DMS 273 treated with DMSO at 0.1 percent for 48 hours (cell line): ENCODE measurements at regions not wholly inside any gene's neighbourhood (a gene's known extent, or its start where the extent isn't known, plus 50 kb on each side); places are given as distances from the start of the nearest gene placed in this dataset.
A peak's percentile ranks its signal among the peaks of the same experiment; 100 is the strongest.

Experiments used
- DNase-seq: peaks from one replicate; lab custom pipeline; 2025; lab: John Stamatoyannopoulos, UW

GRCh38 chr7:20021831-20022230 is 195.4 kb downstream of the MACC1 start:
- DNase-seq, result no peak

- DNase-seq, result no peak
Observed at GRCh38 chr7:20021066-20021465, 196.1 kb downstream of the MACC1 start.

- no peak for DNase-seq
Observed at GRCh38 chr7:20019757-20020432, 197.3 kb downstream of the MACC1 start.

- DNase-seq, result no peak
Observed at GRCh38 chr7:20016669-20017068, 200.5 kb downstream of the MACC1 start.

GRCh38 chr7:20013536-20013935 is 203.6 kb downstream of the MACC1 start:
- DNase-seq, result no peak

GRCh38 chr7:20012100-20012499 is 205.1 kb downstream of the MACC1 start:
- no peak for DNase-seq

GRCh38 chr7:20010877-20011276 is 206.3 kb downstream of the MACC1 start:
- DNase-seq, result no peak

- no peak for DNase-seq
Observed at GRCh38 chr7:20007510-20007909, 209.7 kb downstream of the MACC1 start.

- DNase-seq, result peak; percentile 31
Observed at GRCh38 chr7:20005081-20005480, 212.1 kb downstream of the MACC1 start.

- no peak for DNase-seq
Observed at GRCh38 chr7:19999681-20000080, 217.5 kb downstream of the MACC1 start.

GRCh38 chr7:19991936-19992335 is 218.5 kb upstream of the TMEM196 start:
- no peak for DNase-seq

- DNase-seq, result no peak
Observed at GRCh38 chr7:19989906-19990305, 216.5 kb upstream of the TMEM196 start.

GRCh38 chr7:19988860-19989259 is 215.4 kb upstream of the TMEM196 start:
- DNase-seq, result no peak

- DNase-seq, result no peak
Observed at GRCh38 chr7:19984231-19984632, 210.8 kb upstream of the TMEM196 start.

GRCh38 chr7:19982841-19983835 is 209.7 kb upstream of the TMEM196 start:
- no peak for DNase-seq

GRCh38 chr7:19973581-19973980 is 200.2 kb upstream of the TMEM196 start:
- no peak for DNase-seq

GRCh38 chr7:19972876-19973275 is 199.5 kb upstream of the TMEM196 start:
- no peak for DNase-seq

- no peak for DNase-seq
Observed at GRCh38 chr7:19971956-19972355, 198.5 kb upstream of the TMEM196 start.

- DNase-seq, result no peak
Observed at GRCh38 chr7:19970514-19970913, 197.1 kb upstream of the TMEM196 start.

- no peak for DNase-seq
Observed at GRCh38 chr7:19969859-19970493, 196.6 kb upstream of the TMEM196 start.

GRCh38 chr7:19964246-19964645 is 190.8 kb upstream of the TMEM196 start:
- DNase-seq, result no peak

GRCh38 chr7:19963695-19964094 is 190.3 kb upstream of the TMEM196 start:
- no peak for DNase-seq
